GM12873 (cell line): ENCODE measurements at regions not wholly inside any gene's neighbourhood (a gene's known extent, or its start where the extent isn't known, plus 50 kb on each side); places are given as distances from the start of the nearest gene placed in this dataset.

Experiments
- TF ChIP-seq, protein P1 (sequence below): IDR thresholded peaks from 2 replicates; pipeline ENCODE4 v1.5.1; 2012; ENCODE audit warnings: low read depth, mild to moderate bottlenecking, moderate library complexity, low read length, control low read depth; ENCODE audit not compliant: insufficient read depth; ENCODE audit errors: missing control alignments

- TF ChIP-seq, protein P1, sequence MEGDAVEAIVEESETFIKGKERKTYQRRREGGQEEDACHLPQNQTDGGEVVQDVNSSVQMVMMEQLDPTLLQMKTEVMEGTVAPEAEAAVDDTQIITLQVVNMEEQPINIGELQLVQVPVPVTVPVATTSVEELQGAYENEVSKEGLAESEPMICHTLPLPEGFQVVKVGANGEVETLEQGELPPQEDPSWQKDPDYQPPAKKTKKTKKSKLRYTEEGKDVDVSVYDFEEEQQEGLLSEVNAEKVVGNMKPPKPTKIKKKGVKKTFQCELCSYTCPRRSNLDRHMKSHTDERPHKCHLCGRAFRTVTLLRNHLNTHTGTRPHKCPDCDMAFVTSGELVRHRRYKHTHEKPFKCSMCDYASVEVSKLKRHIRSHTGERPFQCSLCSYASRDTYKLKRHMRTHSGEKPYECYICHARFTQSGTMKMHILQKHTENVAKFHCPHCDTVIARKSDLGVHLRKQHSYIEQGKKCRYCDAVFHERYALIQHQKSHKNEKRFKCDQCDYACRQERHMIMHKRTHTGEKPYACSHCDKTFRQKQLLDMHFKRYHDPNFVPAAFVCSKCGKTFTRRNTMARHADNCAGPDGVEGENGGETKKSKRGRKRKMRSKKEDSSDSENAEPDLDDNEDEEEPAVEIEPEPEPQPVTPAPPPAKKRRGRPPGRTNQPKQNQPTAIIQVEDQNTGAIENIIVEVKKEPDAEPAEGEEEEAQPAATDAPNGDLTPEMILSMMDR = no peak
These were observed 202.6 kb upstream of the LRFN5 start for GRCh38 chr14:41404126-41404525.

GRCh38 chr14:41403360-41403759 lies 203.3 kb upstream of the LRFN5 start:
- TF ChIP-seq, protein P1 = no peak

DNA sequence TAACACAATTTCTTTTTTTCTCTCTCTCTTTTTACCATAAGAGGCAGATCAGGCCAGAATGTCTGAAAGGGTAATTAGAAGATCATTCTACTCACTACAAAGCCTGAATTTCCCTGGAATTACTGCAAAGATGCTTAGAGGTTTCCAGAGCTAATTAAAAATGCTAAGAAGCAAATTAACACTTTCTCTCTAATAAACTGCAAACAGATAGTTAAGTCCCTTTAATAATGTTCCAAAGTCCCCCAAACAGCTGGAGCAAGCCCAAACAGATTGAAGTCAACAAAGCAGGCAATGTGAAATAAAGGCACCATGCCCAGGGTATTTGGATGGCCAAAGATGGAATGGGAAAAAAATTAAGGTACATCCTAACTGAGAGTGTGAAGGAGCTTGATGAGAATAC lies 208.8 kb upstream of the LRFN5 start:
- TF ChIP-seq, protein P1 = no peak

GRCh38 chr14:41393512-41393911 lies 213.2 kb upstream of the LRFN5 start:
- TF ChIP-seq, protein P1 = no peak

- TF ChIP-seq, protein P1 = no peak
These were observed 214.4 kb upstream of the LRFN5 start for GRCh38 chr14:41392226-41392625.

DNA sequence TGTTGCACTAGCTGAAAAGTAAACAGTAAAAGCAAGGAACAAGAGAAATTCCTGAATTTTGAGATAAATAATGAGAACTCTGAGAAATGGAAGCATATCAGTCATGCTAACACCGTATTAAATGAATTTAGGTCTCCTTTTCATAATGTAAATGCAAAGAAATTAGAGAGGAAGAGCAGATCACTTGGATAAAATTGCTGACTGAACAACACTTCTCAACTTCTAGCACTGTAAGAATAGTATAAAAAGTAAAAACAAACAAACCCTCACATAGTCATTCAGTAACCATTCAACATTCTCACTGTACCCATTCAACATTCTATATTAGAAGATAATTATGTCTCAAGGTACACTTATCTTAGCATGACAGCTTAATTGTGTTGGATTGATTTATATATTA lies 217.3 kb upstream of the LRFN5 start:
- TF ChIP-seq, protein P1 = no peak

DNA sequence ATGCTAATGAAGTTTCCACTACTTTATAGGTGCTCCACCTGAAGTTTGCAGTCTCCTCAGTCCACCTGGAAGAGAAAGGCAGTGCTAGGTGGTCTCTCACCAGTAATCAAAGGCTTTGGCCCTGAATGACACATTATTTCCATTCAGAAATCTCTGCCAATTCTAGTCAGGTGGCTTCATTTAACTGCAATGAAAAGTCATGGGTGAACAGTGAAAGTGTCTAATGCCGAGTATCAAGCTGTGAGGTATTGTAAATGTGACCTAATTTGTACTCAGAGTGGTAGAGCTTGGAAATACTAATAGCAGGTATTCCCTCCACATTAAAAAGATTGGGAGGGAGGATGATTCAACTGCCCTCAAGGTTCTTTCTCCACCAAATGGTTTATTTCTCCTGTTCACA lies 220.9 kb upstream of the LRFN5 start:
- TF ChIP-seq, protein P1 = no peak
